Activated CD4-positive, alpha-beta T cell treated with anti-CD3 and anti-CD28 coated beads for 36 hours (primary cell): ENCODE measurements at regions not wholly inside any gene's neighbourhood (a gene's known extent, or its start where the extent isn't known, plus 50 kb on each side); places are given as distances from the start of the nearest gene placed in this dataset.

Experiments
- ATAC-seq: fragments of 200-7000 bp; cut with Tn5 transposase; one replicate; pipeline ENCODE4 v1.10.0; 2021; ENCODE audit warnings: mild to moderate bottlenecking, moderate library complexity
- CTCF ChIA-PET: fragments of 350-600 bp; sonication (Branson Sonifier 250); formaldehyde crosslinking; loops from one replicate; lab custom pipeline; 2021; ENCODE audit warnings: antibody characterized with exemption; lab: Charles Lee
- POLR2A ChIA-PET: fragments of 350-600 bp; sonication (Branson Sonifier 250); formaldehyde crosslinking; loops from one replicate; lab custom pipeline; 2021; ENCODE audit warnings: antibody characterized with exemption, inconsistent platforms; lab: Charles Lee
- DNase-seq: peaks from one replicate; pipeline ENCODE4 v3.0.0-alpha.2; 2020
- H3K27ac Mint-ChIP-seq: one replicate; pipeline ENCODE4 v1.8.0; 2021; ENCODE audit warnings: mixed read lengths
- H3K27me3 Mint-ChIP-seq: one replicate; pipeline ENCODE4 v1.8.0; 2021; ENCODE audit warnings: mixed read lengths
- H3K36me3 Mint-ChIP-seq: one replicate; pipeline ENCODE4 v1.8.0; 2021; ENCODE audit warnings: low read depth, mixed read lengths
- H3K4me1 Mint-ChIP-seq: one replicate; pipeline ENCODE4 v1.8.0; 2021; ENCODE audit warnings: mixed read lengths
- H3K4me3 Mint-ChIP-seq: one replicate; pipeline ENCODE4 v1.8.0; 2021; ENCODE audit warnings: mild to moderate bottlenecking, moderate library complexity, mixed read lengths
- H3K9me3 Mint-ChIP-seq: one replicate; pipeline ENCODE4 v1.8.0; 2021; ENCODE audit warnings: low read depth, mixed read lengths
- intact Hi-C, 2 experiments: fragments of 100-400 bp; cut with DNase I in 1 of 2; cut with micrococcal nuclease in 1 of 2; formaldehyde crosslinking; loops; one replicate each; pipeline versions ENCODE4 v1.14.2 to v1.15.1; 2022 to 2024; cut with DNase I, micrococcal nuclease

- CTCF ChIA-PET = no interaction called here
- H3K4me3 Mint-ChIP-seq = no peak overlapping the region
- no peak for DNase-seq
- H3K9me3 Mint-ChIP-seq = peaks cover 7% of the 10 kb centered on the region
- POLR2A ChIA-PET = no interaction called here
- no peaks in the 10 kb centered on the region for H3K36me3 Mint-ChIP-seq
- H3K27me3 Mint-ChIP-seq = no peaks in the 10 kb centered on the region
- H3K27ac Mint-ChIP-seq = no peak overlapping the region
- no peaks in the 10 kb centered on the region for H3K4me1 Mint-ChIP-seq
- no peak for ATAC-seq
- intact Hi-C loops = no loop called here
Measured at GRCh38 chr4:59837751-59838150, 1362.4 kb upstream of the ADGRL3 start.

GRCh38 chr4:59838236-59838635 lies 1361.9 kb upstream of the ADGRL3 start:
- Mint-ChIP-seq H3K4me1 (no peaks in the 10 kb centered on the region), H3K27ac (no peak overlapping the region), H3K4me3 (no peak overlapping the region), H3K9me3 (peaks cover 9% of the 10 kb centered on the region), H3K27me3 (no peaks in the 10 kb centered on the region), H3K36me3 (no peaks in the 10 kb centered on the region)
- ATAC-seq (no peak), DNase-seq (no peak)
- ChIA-PET CTCF (interaction anchor here (1.0 kb wide), 1 partner anchor 19 kb away, joined by 4 read pairs; no protein-coding TSS in a partner anchor), POLR2A (no interaction called here)
- intact Hi-C loops = no loop called here

- no peaks in the 10 kb centered on the region for H3K36me3 Mint-ChIP-seq
- no peaks in the 10 kb centered on the region for H3K4me1 Mint-ChIP-seq
- H3K4me3 Mint-ChIP-seq = no peak overlapping the region
- no peak overlapping the region for H3K27ac Mint-ChIP-seq
- no peak for ATAC-seq
- H3K27me3 Mint-ChIP-seq = no peaks in the 10 kb centered on the region
- H3K9me3 Mint-ChIP-seq = peaks cover 9% of the 10 kb centered on the region
- intact Hi-C loops = no loop called here
- DNase-seq = no peak
- ChIA-PET CTCF (interaction anchor here (0.8 kb wide), 1 partner anchor 265 kb away, joined by 4 read pairs; no protein-coding TSS in a partner anchor), POLR2A (no interaction called here)
Measured at GRCh38 chr4:59841698-59842097, 1358.4 kb upstream of the ADGRL3 start.

- intact Hi-C loops = no loop called here
- peaks cover 2% of the 10 kb centered on the region for H3K9me3 Mint-ChIP-seq
- DNase-seq = no peak
- no peak overlapping the region for H3K27ac Mint-ChIP-seq
- H3K36me3 Mint-ChIP-seq = no peaks in the 10 kb centered on the region
- no peak overlapping the region for H3K4me3 Mint-ChIP-seq
- no peaks in the 10 kb centered on the region for H3K27me3 Mint-ChIP-seq
- ATAC-seq = no peak
- H3K4me1 Mint-ChIP-seq = no peaks in the 10 kb centered on the region
- POLR2A ChIA-PET = no interaction called here
- CTCF ChIA-PET = no interaction called here
Measured at GRCh38 chr4:59848457-59848856, 1351.7 kb upstream of the ADGRL3 start.

GRCh38 chr4:59855630-59856352 lies 1344.3 kb upstream of the ADGRL3 start:
- intact Hi-C loops = no loop called here
- ATAC-seq = no peak
- Mint-ChIP-seq H3K27ac (no peak overlapping the region), H3K4me3 (no peak overlapping the region), H3K27me3 (no peaks in the 10 kb centered on the region), H3K4me1 (no peaks in the 10 kb centered on the region), H3K9me3 (peaks cover 3% of the 10 kb centered on the region), H3K36me3 (no peaks in the 10 kb centered on the region)
- ChIA-PET CTCF (no interaction called here), POLR2A (no interaction called here)
- no peak for DNase-seq

- DNase-seq (no peak), ATAC-seq (no peak)
- Mint-ChIP-seq H3K27ac (no peak overlapping the region), H3K4me3 (no peak overlapping the region), H3K4me1 (no peaks in the 10 kb centered on the region), H3K27me3 (no peaks in the 10 kb centered on the region), H3K36me3 (no peaks in the 10 kb centered on the region), H3K9me3 (peaks cover 6% of the 10 kb centered on the region)
- intact Hi-C loops = no loop called here
- ChIA-PET CTCF (no interaction called here), POLR2A (no interaction called here)
Measured at GRCh38 chr4:59869056-59869455, 1331.1 kb upstream of the ADGRL3 start.

GRCh38 chr4:59869559-59869958 lies 1330.6 kb upstream of the ADGRL3 start:
- H3K4me1 Mint-ChIP-seq = no peaks in the 10 kb centered on the region
- no peak overlapping the region for H3K4me3 Mint-ChIP-seq
- POLR2A ChIA-PET = no interaction called here
- intact Hi-C loops = no loop called here
- CTCF ChIA-PET = no interaction called here
- DNase-seq (no peak), ATAC-seq (no peak)
- H3K27ac Mint-ChIP-seq = no peak overlapping the region
- no peaks in the 10 kb centered on the region for H3K27me3 Mint-ChIP-seq
- peaks cover 6% of the 10 kb centered on the region for H3K9me3 Mint-ChIP-seq
- H3K36me3 Mint-ChIP-seq = no peaks in the 10 kb centered on the region

- intact Hi-C loops = no loop called here
- no peak overlapping the region for H3K27ac Mint-ChIP-seq
- ATAC-seq (no peak), DNase-seq (no peak)
- peaks cover under 1% of the 10 kb centered on the region for H3K9me3 Mint-ChIP-seq
- no peaks in the 10 kb centered on the region for H3K4me1 Mint-ChIP-seq
- H3K27me3 Mint-ChIP-seq = no peaks in the 10 kb centered on the region
- H3K36me3 Mint-ChIP-seq = no peaks in the 10 kb centered on the region
- ChIA-PET CTCF (interaction anchor here (0.6 kb wide), 1 partner anchor 365 kb away, joined by 3 read pairs; no protein-coding TSS in a partner anchor), POLR2A (no interaction called here)
- no peak overlapping the region for H3K4me3 Mint-ChIP-seq
Measured at GRCh38 chr4:59881632-59882031, 1318.5 kb upstream of the ADGRL3 start.

- ATAC-seq (no peak), DNase-seq (no peak)
- H3K27me3 Mint-ChIP-seq = no peaks in the 10 kb centered on the region
- intact Hi-C loops = no loop called here
- ChIA-PET POLR2A (no interaction called here), CTCF (no interaction called here)
- no peaks in the 10 kb centered on the region for H3K36me3 Mint-ChIP-seq
- no peak overlapping the region for H3K27ac Mint-ChIP-seq
- H3K4me1 Mint-ChIP-seq = no peaks in the 10 kb centered on the region
- no peak overlapping the region for H3K4me3 Mint-ChIP-seq
- H3K9me3 Mint-ChIP-seq = peaks cover 2% of the 10 kb centered on the region
Measured at GRCh38 chr4:59904331-59904730, 1295.8 kb upstream of the ADGRL3 start.

- ChIA-PET CTCF (no interaction called here), POLR2A (no interaction called here)
- no peak for DNase-seq
- Mint-ChIP-seq H3K36me3 (no peaks in the 10 kb centered on the region), H3K27ac (no peak overlapping the region), H3K4me1 (no peaks in the 10 kb centered on the region), H3K27me3 (no peaks in the 10 kb centered on the region), H3K4me3 (no peak overlapping the region), H3K9me3 (no peaks in the 10 kb centered on the region)
- intact Hi-C loops = no loop called here
- ATAC-seq = no peak
Measured at GRCh38 chr4:59920416-59920815, 1279.7 kb upstream of the ADGRL3 start.

GRCh38 chr4:59925290-59925689 lies 1274.8 kb upstream of the ADGRL3 start:
- no peaks in the 10 kb centered on the region for H3K4me1 Mint-ChIP-seq
- ChIA-PET CTCF (no interaction called here), POLR2A (no interaction called here)
- DNase-seq = no peak
- no peak overlapping the region for H3K27ac Mint-ChIP-seq
- peaks cover 6% of the 10 kb centered on the region for H3K9me3 Mint-ChIP-seq
- no peaks in the 10 kb centered on the region for H3K27me3 Mint-ChIP-seq
- no peaks in the 10 kb centered on the region for H3K36me3 Mint-ChIP-seq
- intact Hi-C loops = no loop called here
- H3K4me3 Mint-ChIP-seq = no peak overlapping the region
- no peak for ATAC-seq

- ChIA-PET CTCF (no interaction called here), POLR2A (interaction anchor here (0.6 kb wide), 1 partner anchor 888 kb away, joined by 4 read pairs; no protein-coding TSS in a partner anchor)
- ATAC-seq (no peak), DNase-seq (no peak)
- no peaks in the 10 kb centered on the region for H3K36me3 Mint-ChIP-seq
- no peak overlapping the region for H3K27ac Mint-ChIP-seq
- intact Hi-C loops = no loop called here
- H3K27me3 Mint-ChIP-seq = no peaks in the 10 kb centered on the region
- H3K9me3 Mint-ChIP-seq = peaks cover 10% of the 10 kb centered on the region
- no peaks in the 10 kb centered on the region for H3K4me1 Mint-ChIP-seq
- no peak overlapping the region for H3K4me3 Mint-ChIP-seq
Measured at GRCh38 chr4:59936566-59936965, 1263.6 kb upstream of the ADGRL3 start.
